Left hindlimb (tissue), 1 donor: ENCODE measurements at regions not wholly inside any gene's neighbourhood (a gene's known extent, or its start where the extent isn't known, plus 50 kb on each side); places are given as distances from the start of the nearest gene placed in this dataset.

Source experiments
- DNase-seq: peaks from one replicate; pipeline ENCODE4 v3.0.0-alpha.2; 2018

DNA sequence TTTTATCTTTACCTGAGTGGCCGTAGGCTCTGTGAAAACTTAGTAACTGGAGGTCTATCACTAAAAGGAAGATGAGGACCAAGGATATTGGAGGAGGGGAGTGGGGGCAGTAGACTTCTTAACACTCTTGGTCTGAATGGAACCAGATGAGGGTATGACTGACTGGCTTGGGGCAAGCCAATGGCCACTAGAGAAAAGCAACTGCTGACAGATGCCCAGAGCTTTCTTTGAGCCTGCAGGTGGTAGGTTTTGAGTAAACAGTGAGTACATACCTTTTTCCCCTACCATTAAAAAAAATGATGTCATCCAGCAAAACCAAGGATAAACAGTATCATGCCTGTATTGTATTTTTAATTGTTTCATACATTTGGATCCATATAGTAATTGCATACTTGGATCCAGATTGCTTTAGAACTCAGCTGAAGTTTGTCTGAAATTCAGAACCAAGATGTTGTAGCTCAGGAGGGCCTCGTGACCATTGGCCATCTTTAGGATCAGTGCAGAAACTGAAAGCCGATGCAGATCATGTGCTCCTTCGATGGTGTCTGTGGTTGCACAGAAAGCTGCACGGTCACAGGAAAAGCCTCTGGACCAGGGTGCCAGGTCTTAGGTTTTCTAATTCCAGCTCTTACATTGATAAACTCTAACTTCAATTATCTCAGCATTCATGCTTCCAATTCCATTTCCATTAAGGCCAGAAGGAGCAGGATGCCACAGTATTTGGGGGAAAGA, 131.0 kb downstream of the PDGFRA start:
- no peak for DNase-seq

DNA sequence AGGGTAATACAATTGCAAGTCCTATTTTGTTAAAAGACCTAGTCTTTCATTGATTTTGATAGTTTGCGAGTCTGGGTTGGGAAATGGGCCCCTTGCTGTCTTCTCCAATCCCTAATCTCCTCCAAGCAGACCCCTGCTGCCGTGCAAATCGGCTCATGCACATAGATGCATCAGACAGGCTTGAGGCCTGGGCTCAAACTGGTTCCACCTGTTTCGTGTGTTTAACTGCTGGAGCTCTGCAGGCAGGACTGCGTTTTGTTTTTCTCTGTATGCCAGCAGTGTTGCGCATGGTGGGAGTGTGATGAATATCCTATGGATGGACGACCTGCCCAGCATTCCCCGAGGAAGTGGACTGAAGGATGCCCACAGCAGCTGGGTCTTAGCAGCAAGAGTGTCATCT, 133.9 kb downstream of the PDGFRA start:
- DNase-seq, result no peak

GRCh38 chr4:54365691-54366090, 136.6 kb downstream of the PDGFRA start:
- no peak for DNase-seq

GRCh38 chr4:54367059-54367458, 138.0 kb downstream of the PDGFRA start:
- no peak for DNase-seq

DNA sequence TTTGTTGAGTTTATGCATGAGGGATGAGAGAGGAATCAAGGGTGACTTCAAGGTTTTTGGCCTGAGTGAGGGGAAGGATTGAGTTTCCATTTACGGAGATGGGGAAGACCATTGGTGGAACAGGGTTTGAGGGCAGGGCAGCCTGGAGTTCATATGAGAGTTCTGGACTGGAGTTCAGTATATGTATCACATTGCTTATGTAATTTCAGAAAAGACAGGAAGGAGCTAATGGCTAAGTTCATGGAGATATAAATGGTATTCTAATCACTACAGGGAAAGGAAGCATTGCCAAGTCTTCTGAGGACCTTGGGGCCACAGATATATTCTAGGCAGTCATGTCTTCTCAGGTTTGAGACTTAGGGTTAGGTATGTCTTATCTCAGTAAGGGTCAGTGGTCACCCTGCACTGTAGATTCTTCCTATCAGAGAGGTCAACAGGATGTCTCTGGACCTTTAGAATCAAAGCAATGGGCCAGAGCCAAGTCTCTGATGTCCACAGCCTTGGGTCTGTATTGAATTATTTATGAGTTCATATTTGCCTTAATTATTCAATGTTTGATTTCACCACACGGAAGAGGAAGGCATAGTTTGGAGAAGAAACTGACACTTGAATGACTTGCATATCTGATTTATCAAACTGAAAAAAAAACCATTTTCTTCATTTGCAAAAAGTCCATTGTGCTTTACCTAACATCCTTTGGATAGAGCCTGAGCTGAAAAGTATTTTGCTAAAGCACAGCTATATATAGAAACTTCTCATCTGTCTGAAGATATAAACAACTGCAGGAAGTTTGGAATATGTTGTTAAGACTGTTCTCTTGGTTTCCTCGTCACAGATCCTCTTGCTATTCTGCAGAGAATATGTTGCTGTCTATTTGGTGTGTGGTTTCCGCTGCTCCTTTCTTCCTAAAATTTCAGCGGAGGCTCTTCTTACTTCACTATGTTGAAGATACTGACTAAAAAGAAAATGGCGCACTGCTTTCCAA, 139.5 kb downstream of the PDGFRA start:
- DNase-seq, result no peak

- no peak for DNase-seq
Measured at GRCh38 chr4:54371173-54371572, 142.1 kb downstream of the PDGFRA start.

DNA sequence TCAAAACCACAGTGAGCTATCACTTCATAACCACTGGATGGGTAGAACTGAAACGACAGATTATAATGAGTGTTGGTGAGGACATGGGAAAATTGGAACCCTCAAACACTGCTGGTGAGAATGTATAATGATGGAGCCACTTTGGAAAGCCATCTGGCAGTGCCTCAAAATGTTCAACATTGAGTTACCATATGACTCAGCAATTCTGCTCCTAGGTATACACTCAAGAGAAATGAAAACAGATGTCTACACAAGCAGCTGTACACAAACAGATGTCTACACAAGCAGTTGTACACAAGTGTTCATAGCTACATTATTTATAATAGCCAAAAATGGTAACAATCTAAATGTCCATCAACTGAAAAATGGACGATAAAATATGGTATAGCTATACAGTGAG, 143.9 kb downstream of the PDGFRA start:
- no peak for DNase-seq

- DNase-seq, result no peak
Measured at GRCh38 chr4:54373718-54374210, 144.7 kb downstream of the PDGFRA start.

GRCh38 chr4:54378461-54378860, 149.4 kb downstream of the PDGFRA start:
- no peak for DNase-seq

- no peak for DNase-seq
Measured at GRCh38 chr4:54384152-54384551, 155.1 kb downstream of the PDGFRA start.

DNA sequence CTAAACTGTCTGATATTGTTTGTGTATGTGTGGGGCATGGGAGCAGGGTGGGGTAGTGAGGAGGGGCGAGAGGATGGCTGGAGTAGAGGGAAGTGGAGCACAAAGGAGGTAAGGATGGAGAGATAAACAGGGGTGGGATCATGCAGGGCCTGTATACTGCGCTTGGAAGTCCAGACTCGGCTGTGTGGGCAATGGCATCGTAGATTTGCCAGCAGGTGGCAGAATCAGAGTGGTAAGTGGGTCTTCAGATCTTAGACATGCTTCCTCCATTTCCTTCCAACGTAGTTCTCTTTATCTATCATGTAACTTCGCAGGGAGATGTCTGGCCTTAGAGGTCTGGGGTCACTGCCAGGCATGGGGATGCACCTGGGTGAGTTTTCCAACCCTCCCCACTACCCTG, 155.5 kb downstream of the PDGFRA start:
- no peak for DNase-seq

- DNase-seq, result no peak
Measured at GRCh38 chr4:54386042-54386669, 157.1 kb downstream of the PDGFRA start.

GRCh38 chr4:54386693-54387092, 157.6 kb downstream of the PDGFRA start:
- DNase-seq, result no peak

GRCh38 chr4:54390670-54391069, 161.6 kb downstream of the PDGFRA start:
- DNase-seq, result no peak

DNA sequence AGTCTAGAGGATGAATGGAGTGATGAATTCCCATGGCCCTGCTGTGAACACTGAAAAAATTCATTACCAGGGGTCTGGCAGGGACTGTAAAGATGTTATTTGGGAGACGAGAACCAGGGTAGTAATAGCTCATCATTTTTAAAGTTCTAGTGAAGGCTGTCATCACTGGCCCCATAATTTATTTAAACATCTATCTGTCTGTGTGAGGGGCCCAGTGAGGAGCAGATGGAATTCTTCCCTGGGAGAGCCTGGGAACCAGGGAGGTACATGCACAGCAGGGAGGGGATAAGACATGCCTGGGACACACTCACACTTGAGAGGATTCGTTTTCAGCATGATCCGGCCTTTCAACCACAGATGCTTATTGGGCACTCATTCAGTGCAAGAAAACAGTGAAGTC, 162.0 kb downstream of the PDGFRA start:
- DNase-seq, result no peak

- no peak for DNase-seq
Measured at GRCh38 chr4:54392479-54392878, 163.4 kb downstream of the PDGFRA start.

GRCh38 chr4:54393243-54393642, 164.2 kb downstream of the PDGFRA start:
- no peak for DNase-seq

DNA sequence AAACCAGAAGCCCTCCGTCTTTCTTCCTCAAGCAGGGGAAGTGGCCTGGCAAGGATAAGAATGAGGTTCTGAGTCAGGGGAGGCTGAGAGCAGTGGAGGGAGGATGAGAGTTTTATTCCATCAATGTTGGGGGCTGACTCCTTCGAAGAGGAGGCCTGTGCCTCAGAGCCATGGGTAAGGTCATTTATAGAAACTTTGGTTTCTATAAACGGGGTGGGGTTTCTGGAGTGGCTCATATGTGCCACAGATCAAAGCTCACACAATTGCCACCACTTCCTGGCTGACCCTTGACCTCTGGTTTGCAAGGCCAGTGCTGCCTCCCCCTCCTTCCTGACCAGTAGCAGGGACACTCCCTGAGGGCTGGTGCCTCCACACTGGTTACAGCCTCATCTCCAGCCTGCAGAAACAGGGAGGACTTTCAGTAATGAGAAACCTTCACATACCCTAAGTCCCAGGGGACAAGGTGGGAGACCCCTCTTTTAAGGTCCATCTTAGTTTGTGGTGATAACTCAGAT, 166.0 kb downstream of the PDGFRA start:
- DNase-seq, result no peak

GRCh38 chr4:54400188-54400587, 171.1 kb downstream of the PDGFRA start:
- DNase-seq, result no peak

GRCh38 chr4:54400802-54401201, 171.7 kb downstream of the PDGFRA start:
- no peak for DNase-seq

DNA sequence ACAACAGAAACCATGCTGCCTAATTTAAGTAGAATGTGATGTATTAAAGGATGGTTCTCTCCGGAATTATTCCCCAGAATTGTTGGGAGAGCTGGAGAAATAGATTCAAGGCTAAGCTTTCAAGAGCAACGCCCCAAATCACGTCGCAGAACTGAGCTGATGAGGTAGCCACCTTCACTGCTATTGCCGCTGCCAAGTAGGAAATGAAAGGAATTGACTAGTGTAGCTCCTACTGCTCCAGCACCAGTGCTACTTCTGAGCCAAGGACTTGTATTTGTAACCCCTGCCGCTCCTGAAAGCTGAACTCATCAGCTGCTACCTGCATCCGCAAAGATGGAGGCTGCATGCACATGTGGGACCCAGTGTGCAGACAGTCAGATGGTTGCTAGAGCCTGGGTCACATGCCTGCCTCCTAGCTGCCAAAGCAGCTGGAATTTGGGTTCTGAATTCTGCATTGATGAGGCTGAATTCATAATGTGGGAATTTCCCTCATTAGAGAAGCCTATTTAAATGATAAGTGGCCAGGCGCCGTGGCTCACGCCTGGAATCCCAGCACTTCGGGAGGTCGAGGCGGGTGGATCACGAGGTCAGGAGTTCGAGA, 173.9 kb downstream of the PDGFRA start:
- no peak for DNase-seq

- no peak for DNase-seq
Measured at GRCh38 chr4:54403700-54404453, 174.8 kb downstream of the PDGFRA start.
